ENCODE measurements at regions not wholly inside any gene's neighbourhood (a gene's known extent, or its start where the extent isn't known, plus 50 kb on each side); places are given as distances from the start of the nearest gene placed in this dataset.
"Not testable (repeated sequence)": the region's sequence is repeated elsewhere in the genome, so short reads cannot be mapped to it uniquely, and the experiment has no call there.

- not testable (repeated sequence) for TF ChIP-seq CTCF, POLR2A, EP300, POLR2AphosphoS5 (IDR thresholded peaks at IDR 0.05)
Measured at GRCh38 chr5:44108232-44108631, 281.0 kb downstream of the FGF10 start.
